SH-SY5Y (cell line): ENCODE measurements at regions not wholly inside any gene's neighbourhood (a gene's known extent, or its start where the extent isn't known, plus 50 kb on each side); places are given as distances from the start of the nearest gene placed in this dataset.

ENCODE experiments used
- GATA2 ChIP-seq: IDR thresholded peaks from 2 replicates; pipeline ENCODE4 v1.6.1; 2011; ENCODE audit warnings: mild to moderate bottlenecking, low read depth, low read length
- GATA3 ChIP-seq: IDR thresholded peaks from 2 replicates; pipeline ENCODE4 v1.6.1; 2011; ENCODE audit warnings: low read depth, mild to moderate bottlenecking, low read length, moderate library complexity

- no peak for TF ChIP-seq GATA2
- no peak for TF ChIP-seq GATA3
These were observed 58.4 kb downstream of the ARL4C start for GRCh38 chr2:234438305-234438977.

DNA sequence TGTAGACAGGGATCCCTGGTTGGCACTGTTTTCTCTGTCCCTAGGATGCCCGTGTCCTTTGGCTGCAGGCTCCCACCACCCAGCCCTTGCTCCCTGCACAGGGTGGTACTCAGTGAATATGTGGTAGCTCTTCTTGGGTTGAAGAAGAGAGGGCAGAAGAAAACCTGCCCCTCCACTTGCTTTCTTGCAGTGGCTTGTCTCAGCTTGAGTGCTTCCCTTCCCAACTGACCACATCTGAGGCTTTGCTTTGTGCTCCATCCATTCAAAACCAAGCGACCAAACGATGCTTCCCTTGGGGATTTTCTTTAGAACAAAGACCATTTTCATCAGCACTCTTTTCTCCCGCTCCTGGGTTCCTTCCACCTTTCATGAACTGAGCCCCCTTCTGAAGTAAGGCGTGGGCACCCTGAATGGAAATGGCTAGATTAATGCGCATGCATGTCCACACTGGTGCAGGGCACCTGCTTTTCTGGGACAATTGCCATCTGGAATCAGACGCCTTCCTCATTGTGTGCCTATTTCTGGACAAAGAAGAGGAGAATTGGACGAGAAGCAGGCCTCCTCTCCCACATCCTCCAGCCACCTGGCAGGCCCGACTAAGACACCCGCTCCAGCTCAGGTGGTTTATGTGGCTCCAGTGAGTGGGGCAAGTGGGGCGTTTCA lies 59.1 kb downstream of the ARL4C start:
- TF ChIP-seq GATA2 (no peak), GATA3 (no peak)

DNA sequence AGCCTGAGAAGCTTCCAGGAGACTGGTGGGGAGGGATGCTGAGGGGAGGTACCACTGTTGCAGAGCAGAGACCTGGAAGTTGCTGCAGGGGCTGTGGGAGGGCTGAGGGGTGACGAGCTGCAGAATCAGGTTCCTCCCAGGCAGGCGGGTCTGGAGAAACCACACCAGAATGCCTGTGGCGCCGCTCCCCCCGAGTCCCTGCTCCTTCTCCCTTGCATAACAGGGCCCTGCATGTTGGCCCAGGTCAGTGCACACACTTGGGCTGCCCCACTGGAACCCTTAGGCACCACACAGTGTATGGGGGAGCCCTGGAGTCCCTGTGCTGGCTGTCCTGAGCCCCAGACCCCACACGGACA lies 60.4 kb downstream of the ARL4C start:
- TF ChIP-seq GATA2 (no peak), GATA3 (no peak)

GRCh38 chr2:234435836-234436481 lies 60.9 kb downstream of the ARL4C start:
- TF ChIP-seq GATA2 (no peak), GATA3 (no peak)

GRCh38 chr2:234433201-234433600 lies 63.7 kb downstream of the ARL4C start:
- TF ChIP-seq GATA3 (no peak), GATA2 (no peak)

DNA sequence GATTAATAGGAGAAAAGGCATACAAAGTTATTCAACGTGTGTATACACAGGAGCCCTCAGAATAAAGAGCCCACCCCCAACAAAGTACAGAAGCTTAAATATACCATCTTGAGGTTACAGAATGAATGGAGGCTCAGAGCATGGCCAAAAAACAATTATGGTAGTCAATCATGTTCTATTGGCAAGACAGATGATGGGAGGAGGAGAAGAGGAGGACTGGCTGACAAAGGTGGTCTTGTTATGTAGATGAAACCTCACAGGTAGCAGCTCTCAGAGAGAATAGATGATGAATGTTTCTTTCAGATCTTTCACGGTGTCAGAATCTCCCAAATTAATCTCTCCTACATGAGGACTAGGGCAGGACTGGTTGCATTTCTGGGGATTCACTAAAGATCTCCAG lies 66.0 kb downstream of the ARL4C start:
- TF ChIP-seq GATA2 (no peak), GATA3 (no peak)

DNA sequence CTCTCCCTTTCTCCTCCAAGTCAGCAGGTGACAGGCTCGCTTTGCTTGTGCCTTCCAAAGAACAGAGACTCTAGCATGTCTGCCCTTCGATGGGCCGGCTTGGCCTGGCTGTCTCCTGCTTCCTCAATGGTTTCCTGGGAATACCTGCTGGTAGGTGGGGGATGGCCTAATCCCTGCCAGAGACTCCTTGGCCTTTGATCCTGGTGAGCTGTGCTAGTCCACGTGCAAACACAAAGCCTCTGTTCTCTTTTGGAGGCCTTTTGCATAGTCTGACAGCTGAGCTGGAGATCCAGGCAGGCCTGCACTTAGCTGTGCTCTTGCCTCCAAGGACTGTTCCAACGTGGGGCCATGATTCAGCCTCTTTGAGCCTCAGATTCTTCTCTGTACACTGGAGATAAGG lies 67.6 kb downstream of the ARL4C start:
- no peak for TF ChIP-seq GATA2
- no peak for TF ChIP-seq GATA3

DNA sequence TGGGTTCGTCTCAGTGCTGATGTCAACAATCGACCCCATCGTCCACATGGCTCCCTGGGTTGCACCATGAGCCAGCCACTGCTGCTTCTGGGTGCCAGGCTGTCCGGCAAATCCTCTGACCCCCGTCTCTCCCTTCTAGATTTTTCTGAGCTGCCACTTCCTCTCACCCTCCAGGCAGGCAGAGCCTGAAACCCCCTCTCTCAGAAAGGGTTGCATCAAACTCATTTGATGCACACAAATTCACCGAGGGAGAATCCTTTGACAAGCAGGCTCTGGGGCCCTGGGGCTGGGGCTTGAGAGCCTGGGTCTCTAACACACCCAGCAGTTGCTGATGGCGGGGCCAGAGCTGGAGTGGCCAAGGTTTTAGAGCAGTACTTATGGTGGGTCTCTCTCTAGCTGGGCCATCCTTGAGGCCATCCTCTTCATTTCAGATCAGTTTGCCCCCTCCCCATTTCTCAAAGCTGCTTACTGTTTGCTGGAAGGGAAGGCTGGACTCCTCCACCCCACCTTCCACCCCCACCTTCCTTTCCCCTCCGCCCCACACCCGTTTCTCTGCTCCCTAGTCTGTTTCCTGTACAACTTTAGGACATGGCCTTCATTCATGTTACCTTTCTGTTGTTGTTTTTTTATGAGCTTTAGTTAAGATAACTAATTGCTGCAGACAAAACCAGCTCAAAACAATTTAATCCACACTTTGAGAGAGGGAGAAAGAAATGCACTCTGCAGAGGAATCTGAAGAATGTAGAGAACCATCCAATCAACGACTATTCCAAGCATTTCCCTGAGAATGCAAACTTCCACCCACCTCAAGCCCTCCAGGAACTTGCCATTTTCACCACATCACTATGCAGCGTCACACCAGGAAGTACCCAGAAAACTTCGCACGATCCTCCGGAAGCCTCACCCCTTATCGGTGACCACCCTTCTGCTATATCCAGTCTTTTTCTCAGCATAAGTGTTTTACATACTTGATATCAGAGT lies 69.5 kb downstream of the ARL4C start:
- TF ChIP-seq GATA3 (no peak), GATA2 (no peak)

DNA sequence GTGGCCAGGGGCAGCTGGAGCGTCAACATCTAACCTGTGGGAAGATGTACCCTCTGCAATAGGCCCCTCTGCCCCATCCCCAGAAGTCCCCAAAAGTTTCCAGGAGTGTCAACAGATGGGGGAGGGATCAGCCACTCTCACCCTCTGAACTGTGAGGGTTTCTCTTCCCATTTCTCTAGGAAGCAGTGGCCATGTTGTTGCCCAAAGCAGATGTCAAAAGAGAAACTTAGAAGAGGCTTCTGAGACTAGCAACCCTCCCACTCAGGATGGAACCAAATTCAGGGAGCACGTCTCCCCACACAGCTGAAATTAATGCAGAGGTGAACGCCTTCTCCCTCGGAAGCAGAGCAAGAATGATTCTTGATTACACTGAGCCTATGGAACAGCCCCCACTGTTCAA lies 70.3 kb downstream of the ARL4C start:
- no peak for TF ChIP-seq GATA2
- TF ChIP-seq GATA3: no peak

DNA sequence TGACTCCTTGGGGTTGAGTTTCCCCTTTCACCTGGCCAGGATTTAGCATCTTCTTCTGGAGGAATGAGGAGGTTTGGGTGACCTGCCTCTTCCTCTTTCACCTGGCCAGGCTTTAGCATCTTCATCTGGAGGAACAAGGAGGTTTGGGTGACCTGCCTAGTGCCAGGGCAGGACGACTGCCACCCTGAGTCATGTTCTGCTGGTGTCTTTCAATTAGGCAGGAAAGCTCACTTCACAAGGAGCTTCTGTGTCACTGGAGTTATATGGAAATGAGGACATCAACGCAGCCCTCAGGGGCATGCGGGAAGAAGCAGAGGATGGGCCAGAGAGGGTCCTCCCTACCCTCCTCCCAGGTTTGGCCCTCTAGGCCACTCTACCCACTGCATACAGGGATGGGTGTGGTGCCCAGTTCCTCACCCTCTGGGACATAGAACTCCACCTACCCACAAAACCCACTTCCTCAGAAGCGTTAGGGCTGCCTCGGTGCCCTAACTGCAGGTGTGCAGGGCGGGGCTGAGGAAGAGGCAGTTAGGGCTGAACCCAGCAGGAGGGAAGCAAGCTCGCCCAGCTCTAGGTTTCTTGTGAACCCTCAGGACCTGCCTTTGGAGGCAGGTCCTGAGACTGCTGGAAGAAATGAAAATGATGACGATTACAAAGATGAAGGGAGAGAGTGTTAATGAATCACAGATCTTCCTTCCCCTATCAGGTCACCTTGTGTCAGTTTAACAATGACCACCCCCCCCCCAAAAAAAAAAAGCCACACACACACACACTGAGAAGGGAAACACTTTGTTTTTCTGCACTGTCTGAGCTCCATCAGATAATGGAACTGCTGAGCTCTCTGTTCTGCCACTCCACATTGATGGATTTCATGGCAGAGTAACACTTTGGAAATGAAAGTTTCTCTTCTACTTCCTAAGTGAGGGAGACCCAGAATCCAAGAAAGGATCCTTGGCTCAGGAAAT lies 71.0 kb downstream of the ARL4C start:
- no peak for TF ChIP-seq GATA2
- no peak for TF ChIP-seq GATA3

DNA sequence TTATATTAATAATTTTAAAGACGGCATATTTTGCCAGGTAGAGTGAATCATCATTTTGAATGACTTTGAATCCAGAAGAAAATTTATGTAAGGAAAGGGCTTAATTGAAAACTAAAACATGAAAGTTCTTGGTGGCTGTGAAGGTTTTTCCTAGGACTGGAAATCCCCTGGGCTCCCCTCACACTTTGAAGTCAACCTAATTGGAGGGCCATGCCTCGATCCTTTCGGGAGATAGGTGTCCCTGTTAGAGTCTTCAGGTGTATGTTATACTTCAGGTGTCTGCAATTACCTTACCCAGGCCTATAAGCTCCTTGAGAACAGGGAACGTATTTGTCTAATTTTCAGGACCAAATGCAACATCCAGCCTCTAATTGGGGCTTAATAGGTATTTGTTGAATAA lies 73.0 kb downstream of the ARL4C start:
- TF ChIP-seq GATA2 (no peak), GATA3 (no peak)

- TF ChIP-seq GATA3 (no peak), GATA2 (no peak)
These were observed 73.9 kb downstream of the ARL4C start for GRCh38 chr2:234422981-234423431.

DNA sequence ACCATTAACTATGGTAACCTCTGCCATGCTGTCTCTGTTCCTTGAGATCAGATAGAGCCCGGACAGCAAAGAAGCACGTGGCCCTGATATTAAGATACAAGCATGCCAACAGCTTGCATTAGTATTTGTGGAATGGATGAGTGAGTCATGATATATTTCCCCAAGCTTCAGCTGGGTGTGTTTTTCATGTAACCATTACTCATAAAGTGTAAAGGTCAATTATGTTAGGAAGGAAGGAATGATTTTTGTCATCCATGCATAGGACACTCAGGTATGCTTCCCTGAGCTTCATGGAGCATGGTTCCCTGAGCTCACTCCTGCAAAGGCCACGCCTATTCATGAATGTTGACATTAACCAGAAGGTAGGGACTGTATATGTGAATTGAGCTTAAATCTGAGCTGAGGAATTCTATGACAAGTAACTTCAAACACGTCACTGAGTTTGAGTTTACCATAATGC lies 74.6 kb downstream of the ARL4C start:
- no peak for TF ChIP-seq GATA3
- TF ChIP-seq GATA2: no peak
